GM21447 (cell line): ENCODE measurements at regions not wholly inside any gene's neighbourhood (a gene's known extent, or its start where the extent isn't known, plus 50 kb on each side); places are given as distances from the start of the nearest gene placed in this dataset.

Experiments used
- ATAC-seq: cut with Tn5 transposase; IDR thresholded peaks from one replicate; pipeline ENCODE4 v1.9.1; 2021; ENCODE audit not compliant: unreplicated experiment

DNA sequence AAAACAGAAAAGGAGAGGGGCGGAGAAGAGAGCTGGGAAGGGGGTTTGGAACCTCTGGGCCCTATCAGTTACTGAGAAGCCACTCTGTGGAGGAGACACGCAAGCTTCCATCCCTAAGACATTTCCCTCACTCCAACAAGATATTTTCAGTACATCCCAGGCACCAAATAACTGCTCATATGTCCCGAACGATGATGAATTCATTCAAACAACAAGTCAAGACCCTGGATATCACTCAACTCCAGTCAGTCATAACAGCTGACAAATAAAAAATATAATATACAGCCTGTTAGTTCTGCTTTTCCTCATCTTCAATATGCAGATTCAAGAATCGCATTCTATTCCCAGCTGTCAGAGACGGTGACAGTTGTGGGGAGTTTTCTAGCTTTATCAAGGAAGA lies 104.0 kb upstream of the ZFHX3 start:
- ATAC-seq, result no peak

DNA sequence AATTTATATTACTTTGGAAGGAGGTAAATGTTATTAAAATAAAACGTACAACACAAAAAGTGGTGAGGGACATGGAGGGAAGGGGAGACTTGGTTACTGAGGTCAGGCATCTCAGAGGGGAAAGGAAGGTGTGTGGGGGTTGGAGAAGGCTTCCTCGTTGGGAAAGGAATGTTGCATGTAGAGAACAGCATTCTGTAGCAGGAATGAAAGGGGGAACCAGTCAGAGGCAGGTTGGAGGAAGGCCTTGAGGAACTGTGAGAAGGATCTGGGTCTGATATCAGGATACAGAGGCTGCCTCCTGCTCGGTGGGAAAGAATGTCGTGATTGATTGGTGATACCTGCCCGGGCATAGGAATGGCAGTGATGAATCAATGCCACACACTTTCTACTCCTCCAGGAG lies 103.3 kb upstream of the ZFHX3 start:
- ATAC-seq, result no peak

DNA sequence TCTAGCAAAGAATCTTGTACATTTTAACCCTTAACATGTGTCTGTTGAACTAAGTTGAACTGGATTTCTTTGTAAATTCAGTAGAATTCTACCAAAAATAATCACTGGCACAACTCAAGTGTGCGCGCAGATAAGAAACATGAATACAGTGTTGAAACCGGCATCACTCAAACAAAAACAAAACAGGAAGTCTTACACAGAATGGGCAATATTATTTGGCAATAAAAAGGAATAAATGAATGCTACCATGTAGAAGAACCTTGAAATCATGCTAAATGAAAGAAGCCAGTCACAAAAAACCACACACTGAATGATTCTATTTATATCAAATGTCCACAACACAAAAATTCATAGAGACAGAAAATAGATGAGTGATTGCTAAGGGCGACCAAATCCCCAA lies 102.9 kb upstream of the ZFHX3 start:
- ATAC-seq, result no peak

DNA sequence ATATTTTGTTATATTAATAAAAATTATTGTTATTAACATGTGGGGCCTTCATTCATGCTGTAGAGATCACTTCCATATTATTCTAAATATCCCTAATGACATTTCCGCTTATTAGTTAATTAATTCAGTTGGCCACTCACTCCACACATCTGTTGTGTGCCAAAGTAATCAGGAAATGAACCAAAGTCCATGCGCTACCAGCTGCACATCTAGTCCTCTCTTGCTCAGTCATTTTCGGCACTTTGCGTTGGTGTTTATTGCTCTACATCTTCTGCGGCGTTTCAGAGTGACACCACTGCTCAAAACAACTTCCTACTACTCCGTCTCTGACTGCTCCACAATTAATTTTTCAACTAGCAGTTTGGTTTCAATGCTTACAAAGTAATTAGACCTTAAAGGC lies 101.4 kb upstream of the ZFHX3 start:
- no peak for ATAC-seq

DNA sequence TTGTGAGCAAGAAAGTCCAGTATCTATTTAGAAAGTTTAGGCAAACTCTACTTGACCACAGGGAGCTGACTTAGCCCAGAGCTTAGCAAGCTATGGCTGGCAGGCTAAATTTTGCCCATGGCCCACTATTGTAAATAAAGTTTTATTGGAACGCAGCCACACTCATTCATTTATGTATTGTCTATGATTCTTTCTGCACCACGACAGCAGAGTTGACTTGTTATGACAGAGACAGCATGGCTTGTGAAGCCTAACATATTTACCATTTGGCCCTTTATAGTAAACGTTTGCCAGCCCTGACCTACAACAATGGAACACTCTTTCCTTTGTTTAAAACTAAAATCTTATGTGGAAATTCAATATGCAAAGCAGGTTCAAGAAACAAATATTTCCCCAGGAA lies 100.0 kb upstream of the ZFHX3 start:
- no peak for ATAC-seq

DNA sequence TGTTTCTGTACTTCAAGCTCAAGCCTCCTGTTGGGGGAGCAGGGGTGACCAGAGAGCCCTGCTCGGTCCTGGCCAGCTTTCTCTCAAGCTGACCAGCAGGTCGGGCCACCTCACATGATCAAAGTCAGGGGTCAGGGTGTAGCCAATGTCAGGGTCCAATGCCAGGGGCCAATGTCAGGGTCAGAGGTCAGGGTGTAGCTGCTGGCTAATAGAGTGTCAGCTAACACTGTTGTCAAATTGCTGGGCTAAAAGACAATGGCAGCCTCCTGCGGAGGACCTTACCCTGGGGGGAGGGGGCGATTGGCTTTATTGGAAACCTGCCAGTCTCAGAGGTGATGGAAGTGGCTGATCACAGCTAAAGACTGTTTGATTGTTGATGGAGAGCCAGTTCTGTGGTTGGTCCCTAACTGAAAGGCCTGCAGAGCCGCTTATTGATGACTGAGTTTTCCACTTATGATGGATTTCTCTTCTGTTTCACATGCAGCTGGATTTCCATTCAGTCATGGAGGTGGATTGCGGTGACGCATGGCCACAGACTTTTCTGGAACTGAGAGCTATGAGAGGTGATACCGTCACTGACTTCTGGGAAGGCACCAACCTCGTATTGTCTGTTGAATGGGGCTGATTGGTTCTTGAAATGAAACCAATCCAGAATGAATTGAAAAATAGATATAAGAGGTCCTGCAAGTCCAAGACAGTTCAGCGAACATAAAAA lies 97.4 kb upstream of the ZFHX3 start:
- no peak for ATAC-seq

DNA sequence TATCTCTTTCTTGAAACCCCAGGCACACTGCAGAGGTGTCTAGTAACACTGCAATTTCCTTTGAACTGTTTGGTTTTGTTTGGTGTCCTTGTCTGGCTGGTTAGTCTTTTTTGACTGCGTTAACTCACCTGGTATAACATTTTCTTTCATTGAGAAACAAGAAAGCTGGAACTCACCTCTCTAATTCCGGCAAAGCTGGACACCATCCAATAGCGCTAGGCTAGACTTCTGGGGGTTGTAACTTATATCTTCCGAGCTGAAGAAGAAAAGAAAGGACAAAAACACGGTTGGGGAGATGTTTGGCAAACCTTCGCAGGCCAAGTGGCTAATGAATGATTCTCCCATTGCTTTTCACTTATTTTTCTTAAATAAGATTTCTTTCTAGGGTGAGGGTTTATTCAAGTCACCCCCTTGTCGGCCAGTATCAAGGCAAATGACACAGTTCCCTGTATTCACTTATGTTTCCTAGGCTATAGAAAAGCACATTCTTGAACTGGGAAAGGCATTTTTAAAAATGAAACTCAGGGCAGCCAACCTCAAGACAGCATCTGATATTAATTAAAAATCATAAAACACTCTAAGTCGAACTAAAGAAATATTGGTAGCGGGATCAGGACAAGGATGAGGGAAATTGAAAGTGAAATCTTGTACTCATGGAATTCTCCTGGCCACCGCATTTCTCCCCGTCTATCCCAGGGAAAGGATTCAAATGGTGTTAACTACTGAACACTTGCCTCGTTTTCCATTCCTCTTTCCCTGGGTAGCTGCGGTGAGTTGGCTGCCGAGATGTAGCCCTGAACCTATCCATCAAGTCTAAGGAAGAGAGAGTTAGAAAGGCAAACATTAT lies 95.9 kb upstream of the ZFHX3 start:
- no peak for ATAC-seq

DNA sequence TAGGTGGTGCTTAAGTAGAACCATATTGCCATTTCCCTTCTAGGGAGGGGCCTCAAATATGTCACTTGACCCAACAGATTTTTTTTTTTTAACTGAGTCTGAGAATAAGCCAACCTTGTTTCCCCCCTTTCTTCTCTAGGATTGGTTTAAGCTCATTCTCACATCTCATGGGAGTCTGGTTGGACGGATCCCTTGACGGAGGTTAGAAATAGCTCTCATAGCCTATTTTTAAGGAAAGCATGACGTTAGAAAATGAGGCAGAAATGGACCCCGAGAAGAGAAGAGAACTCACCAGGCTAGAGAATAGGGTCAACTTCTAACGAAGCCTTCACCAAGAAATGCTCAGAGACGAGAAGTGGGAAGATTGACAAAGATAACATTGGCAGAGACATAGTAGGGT lies 95.1 kb upstream of the ZFHX3 start:
- no peak for ATAC-seq

DNA sequence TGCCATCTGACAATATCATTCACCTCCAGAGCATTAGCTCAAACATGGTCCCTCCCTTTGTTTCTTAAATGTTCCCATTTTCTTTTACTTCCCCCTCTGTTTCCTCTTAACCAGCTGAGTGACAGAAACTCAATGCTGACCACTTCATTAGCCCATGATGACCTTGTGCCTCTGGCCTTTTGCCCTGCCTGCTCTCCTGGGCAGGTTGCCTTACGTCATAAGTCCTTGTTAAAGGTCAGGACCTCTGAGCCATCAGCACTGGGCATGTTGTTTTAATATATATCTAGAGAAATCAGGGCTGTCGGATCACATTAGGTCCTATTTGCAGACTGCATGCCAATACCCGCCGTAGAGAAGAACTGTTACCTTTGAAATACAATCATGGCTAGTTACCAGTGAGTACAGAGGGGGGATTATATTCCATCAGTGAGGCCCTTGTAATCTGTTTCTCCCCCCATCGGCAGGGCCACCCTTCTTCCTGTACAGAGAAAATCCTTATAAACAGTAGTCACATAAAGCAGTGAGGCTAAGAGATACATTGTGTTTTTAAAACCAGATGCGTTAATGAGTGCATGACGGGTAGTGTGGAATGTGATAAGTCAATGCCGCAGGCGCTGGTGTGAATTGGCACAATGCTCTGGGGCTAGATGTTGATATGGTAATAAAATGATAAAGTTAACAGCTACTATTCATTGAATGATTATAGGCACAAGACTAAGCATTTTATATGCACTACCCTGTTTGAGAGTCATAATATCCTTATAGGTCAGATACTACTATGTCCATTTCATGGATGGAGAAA lies 94.3 kb upstream of the ZFHX3 start:
- no peak for ATAC-seq

DNA sequence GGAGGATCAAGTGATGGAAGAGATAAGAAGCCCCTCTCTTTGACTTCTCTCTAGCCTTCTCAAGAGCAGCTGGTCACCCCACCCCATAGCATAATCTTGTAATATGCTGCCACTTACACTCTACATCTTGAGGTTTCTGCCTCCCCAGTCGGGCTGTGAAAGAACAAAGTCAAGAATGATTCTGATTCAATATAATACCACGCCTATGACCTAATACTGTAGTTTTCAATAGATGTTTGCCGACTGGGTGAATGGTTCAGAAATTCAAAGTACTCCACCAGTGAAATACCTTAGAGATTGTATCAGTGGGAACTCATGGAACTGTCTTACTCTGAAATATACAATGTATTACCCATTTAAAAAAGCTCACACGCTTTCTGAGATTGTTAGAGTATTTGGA lies 93.0 kb upstream of the ZFHX3 start:
- no peak for ATAC-seq

DNA sequence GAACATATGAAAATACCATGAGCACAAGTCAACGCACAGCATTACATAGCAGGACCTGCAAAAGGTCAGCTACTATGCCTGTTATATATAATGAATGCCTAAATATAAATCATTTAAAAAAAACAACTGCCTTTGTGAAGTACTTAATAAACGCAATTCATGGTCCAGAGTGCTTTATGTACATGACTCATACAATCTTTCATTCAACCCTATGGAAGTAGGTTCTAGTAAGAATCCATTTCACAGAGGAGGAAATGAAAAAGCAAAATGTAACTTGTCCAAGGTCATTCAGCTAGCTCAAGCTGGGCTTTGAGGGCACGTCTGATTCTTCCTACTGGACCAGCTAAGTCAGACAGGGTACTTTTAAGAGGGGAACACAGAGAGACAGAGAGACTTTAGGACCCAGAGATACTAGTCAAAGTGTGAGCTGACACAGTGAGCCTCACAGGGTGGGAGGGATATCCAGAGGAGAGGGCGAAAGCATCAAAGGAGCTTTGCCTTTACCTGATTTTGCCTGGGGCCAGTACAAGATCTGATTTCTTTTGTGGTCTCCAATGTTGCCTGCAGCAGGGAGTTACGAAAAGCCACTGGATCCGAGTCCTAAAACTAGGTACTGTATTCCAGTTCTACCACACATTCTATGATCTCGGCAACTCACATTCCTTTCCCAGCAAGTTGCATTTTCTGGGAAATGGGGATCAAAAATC lies 83.4 kb upstream of the ZFHX3 start:
- no peak for ATAC-seq

DNA sequence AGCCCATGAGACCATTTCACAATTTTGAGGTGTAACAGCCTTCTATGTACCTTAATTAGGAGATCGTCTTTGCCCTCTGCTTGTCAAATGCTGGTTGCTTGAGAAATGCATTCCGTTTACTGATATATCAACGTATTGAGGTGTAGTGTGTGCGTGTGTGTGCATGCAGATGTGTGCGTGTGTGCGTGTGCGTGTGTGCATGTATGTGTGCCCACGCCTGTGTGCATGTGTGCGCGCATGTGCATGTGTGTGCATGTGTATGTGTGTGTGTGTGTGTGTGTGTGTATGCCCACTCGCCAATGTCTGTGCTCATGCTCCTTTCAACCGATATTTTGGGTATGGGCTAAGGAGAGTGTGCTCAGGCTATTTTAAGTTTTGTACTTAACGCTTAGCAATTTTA lies 81.5 kb upstream of the ZFHX3 start:
- ATAC-seq, result no peak

DNA sequence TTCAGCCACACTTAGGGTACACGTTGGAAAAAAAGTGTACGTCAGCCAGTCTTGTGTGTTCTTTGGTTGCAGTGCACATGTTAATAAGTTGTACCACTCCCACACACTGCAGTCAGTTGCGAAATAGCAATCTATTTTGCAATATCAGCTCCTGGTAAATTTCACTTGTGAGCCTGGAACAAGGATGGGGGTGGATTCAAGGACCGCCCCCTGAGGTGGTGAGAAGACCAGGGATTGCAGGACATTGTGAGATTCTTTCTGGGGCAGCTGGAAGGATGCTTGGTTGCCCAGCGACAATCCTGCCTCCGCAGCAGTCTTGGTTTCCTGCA lies 78.6 kb upstream of the ZFHX3 start:
- ATAC-seq, result no peak

DNA sequence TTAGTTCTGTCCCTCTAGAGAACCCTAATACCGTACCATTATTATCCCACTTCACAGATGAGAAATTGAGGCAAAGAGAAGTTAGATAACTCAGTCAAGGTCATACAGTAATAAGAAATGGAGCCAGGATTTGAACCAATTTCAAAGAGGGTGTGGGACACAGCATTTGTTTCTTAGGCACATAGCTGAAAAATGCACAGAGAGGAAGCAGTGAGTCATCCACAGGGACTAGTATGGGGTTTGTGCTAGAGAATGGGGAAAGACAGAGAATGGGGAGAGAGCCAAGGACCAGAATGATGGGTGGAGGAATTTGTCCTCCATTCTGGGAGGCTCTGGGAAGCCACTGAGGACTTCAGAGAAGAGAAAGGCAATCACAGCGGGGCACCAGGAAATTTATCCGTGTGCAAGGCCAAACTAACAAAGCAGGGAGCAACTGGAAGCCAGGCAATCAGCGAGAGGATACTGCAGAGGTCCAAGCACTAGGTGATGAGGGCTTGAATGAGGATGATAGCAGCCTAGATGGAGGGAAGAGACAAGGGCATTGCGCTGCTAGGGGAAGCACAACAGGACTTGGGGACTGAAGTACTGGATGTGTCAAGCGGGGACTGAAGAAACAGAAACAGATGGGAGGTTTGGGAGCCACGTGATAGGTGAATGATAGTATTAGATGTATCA lies 78.1 kb upstream of the ZFHX3 start:
- no peak for ATAC-seq

DNA sequence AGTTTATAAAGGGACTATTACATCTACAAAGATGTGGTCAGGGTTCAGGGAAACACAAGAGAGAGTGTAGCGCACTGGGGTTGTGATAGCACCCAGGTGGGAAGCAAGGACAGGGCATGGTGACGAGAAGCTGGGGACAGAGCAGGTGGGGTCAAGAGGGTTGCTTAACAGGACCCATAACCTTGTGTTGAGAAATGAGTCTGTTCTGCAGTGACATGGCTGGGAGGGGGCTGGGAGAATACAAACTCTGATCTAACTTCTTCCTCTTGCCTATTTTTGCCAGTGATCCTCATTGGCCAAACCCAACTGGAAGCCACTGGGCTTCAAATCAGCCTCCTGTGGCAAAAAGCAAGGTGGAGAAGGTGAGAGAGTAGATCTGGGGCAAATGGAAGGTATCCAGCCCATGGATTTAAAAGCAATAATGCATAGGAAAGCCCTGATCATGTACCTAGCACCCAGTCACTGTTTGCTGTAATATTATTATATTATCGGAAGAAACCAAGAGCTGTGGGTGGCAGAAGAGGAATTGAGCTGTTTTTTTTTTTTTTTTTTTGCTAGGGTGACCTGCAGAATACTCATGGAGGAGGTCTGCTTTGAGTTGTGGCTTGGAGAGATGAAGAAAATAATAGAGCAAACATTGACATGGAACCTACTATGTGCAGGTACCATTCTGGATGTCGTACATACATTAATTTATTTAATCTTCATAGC lies 76.9 kb upstream of the ZFHX3 start:
- ATAC-seq, result no peak

DNA sequence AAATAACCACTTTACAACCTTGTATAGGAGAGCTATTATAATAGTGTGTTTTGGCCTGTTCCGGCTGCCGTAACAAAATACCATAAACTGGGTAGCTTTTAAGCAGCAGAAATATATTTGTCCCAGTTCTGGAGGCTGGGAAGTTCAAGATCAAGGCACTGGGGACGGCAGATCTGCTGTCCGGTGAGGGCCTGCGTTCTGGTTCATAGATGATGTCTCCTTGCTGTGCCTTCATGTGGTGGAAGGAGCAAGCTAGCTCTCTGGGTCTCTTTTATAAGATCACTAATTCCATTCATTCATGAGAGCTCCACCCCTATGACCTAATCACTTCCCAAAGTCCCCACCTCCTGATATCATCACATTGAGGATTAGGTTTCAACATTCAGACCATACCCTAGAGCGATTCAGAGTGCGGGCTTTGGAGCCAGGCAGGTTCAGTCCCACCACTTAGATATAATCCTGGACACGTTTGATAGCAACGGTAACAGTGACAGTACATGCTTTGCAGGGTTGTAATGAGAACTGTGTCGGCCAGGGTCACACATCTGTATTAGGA lies 76.2 kb upstream of the ZFHX3 start:
- no peak for ATAC-seq

DNA sequence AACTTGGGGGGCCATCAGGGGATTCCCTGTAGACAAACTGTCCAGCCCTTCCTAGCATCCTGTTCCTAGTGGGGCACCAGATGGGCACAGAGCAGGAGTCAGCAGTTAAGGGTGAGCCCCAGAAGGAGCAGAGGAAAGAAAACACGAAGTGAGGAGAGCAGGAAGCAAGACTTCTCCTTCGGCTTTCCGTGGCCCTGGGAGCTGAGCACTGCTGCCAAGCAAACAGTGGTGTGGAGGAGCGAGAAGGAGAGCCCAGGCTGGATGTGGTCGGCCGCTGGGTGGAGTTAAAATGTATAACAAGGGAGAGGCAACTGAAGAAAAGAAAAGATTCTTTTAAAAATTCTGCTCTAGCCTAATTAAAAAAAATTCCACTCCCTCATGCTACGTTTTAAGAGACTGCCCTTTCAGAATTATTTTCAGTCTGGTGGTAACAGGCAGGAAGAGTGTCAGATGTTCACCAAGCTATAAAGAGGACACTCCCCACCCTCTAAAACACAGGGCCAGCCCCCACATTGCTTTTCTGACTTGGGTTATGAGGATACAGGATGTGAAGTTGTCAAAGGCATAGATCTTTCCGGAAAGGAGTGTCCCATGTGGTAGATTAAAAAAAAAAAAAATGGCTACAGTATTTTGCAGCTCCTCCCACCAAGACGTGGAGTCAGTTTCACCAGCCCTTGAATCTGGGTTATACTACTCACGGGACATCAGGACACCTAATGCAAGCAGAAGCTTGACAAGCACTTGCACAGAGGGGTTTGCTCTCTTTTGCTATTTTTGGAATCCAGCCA lies 74.9 kb upstream of the ZFHX3 start:
- no peak for ATAC-seq

DNA sequence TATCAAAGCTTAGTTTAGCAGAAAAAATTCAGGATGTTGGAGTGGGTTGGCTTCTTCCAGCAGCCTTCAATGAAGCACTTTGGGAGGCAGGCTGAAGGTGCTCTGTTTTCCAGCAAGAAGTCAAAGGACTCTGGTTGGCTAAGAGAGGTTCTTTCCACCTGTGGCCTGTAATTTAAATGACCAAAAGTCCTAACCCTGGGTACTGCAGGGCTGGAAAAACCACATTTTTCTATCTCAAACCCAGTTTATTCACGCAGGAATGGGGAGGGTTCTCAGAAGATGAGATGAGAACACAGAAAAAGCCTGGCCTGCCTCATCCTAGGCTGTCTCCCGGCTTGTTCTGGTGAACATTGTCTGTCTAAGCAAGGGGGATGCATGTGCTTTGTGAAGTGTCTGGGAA lies 68.6 kb upstream of the ZFHX3 start:
- ATAC-seq, result no peak

DNA sequence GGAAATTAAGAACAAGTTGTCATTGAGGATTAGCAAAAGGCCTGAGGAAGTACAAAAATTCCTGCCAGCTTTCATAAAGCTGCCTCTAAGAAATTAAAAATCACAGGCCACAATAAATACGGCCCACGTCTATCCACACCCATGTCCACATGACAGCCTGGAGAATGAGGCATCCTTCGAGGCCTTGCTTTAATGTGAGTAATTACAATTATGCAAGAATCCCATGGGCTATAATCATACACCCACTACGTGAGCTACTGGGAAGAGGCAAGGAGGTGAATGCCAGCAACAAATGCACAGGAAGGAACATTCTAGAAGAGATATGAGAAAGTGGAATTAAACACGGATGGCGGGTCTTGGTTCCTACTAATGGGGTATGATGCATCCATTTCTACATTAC lies 65.4 kb upstream of the ZFHX3 start:
- ATAC-seq, result no peak
